ENCODE measurements at regions not wholly inside any gene's neighbourhood (a gene's known extent, or its start where the extent isn't known, plus 50 kb on each side); places are given as distances from the start of the nearest gene placed in this dataset.
"Not testable (repeated sequence)": the region's sequence is repeated elsewhere in the genome, so short reads cannot be mapped to it uniquely, and the experiment has no call there.

DNA sequence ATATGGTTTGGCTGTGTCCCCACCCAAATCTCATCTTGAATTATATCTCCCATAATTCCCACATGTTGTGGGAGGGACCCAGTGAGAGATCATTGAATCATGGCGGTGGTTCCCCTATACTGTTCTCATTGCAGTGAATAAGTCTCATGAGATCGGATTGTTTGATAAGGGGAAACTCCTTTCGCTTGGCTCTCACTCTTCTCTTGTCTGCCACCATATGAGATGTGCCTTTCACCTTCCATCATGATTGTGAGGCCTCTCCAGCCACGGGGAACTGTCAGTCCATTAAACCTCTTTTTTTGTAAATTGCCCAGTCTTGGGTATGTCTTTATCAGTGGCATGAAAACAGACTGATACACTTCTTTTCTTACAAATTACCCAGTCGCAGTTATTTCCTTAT lies 417.6 kb upstream of the RUNX1 start:
- H3K9ac ChIP-seq (ENCODE audit: low read depth, low read length); H3K9me3 ChIP-seq (ENCODE audit: control insufficient read depth, insufficient read depth, low read length); H3K36me3 ChIP-seq (ENCODE audit: control insufficient read depth, insufficient read depth, low read length); H3K27ac ChIP-seq (ENCODE audit: low read depth, low read length); H3K27me3 ChIP-seq (ENCODE audit: control insufficient read depth, insufficient read depth, low read length); H3K4me3 ChIP-seq (ENCODE audit: low read depth, low read length): not testable (repeated sequence)
- peaks cover 22% of the 10 kb centered on the region for H3K4me1 ChIP-seq (ENCODE audit: control insufficient read depth, insufficient read depth, low read length)

DNA sequence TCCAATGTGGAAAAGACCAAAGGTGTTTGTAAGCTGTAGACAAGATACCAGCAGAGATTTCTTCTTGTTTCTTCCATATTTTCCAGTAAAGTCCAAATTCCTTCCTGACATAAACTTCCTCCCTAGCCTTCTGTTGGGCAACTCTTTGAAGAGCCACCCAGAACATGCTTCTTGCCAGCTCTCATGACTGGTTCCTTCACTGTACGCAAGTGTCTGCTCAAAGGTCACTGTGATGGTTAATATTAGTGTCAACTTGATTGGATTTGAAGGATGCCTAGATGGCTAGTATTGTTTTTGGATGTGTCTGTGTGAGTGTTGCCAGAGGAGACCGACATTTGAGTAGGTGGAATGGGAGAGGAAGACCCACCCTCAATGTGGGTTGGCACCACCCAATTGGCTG lies 416.6 kb upstream of the RUNX1 start:
- Histone ChIP-seq H3K4me3 (ENCODE audit: low read depth, low read length) (no peak overlapping the region), H3K27ac (ENCODE audit: low read depth, low read length) (no peak overlapping the region), H3K4me1 (ENCODE audit: control insufficient read depth, insufficient read depth, low read length) (peaks cover 23% of the 10 kb centered on the region), H3K9me3 (ENCODE audit: control insufficient read depth, insufficient read depth, low read length) (no peaks in the 10 kb centered on the region), H3K9ac (ENCODE audit: low read depth, low read length) (no peak overlapping the region), H3K36me3 (ENCODE audit: control insufficient read depth, insufficient read depth, low read length) (no peaks in the 10 kb centered on the region), H3K27me3 (ENCODE audit: control insufficient read depth, insufficient read depth, low read length) (no peaks in the 10 kb centered on the region)

DNA sequence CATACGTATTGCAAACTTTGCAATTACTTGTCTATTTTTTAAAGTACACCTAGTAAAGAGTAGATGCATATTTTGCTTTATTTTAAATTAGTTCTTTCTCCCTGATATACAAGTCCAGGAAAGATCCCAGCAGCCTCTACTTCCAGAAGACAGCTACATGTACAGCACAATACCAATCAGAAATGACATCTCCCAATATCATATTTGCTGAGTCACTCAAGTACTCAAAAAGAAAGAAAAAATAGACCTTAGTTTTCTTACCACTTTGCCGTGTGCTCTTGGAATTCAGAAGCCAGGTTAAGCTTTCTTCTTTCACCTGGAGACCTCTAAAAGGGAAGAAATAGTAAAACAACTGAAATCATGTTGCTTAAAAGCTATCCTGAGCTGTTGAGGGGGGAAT lies 412.6 kb upstream of the RUNX1 start:
- H3K36me3 ChIP-seq (ENCODE audit: control insufficient read depth, insufficient read depth, low read length), result no peaks in the 10 kb centered on the region

DNA sequence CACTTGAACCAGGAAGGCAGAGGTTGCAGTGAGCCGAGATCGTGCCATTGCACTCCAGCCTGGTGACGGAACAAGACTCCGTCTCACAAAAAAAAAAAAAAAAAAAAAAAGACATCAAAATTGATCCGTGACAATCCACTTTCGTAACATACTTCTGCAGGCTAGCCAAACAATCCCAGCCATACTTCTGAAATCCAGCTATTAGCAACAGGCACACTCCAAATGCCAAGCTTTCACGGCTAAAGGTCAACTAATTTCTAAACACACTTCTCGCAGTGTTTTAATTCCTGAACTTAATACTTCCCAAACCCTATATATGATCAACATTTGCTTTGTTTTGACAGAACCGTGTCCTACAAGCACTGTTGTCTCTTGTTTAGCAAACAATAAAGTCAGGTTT lies 411.3 kb upstream of the RUNX1 start:
- H3K9ac ChIP-seq (ENCODE audit: low read depth, low read length), result no peak overlapping the region
- H3K4me1 ChIP-seq (ENCODE audit: control insufficient read depth, insufficient read depth, low read length), result peaks cover 28% of the 10 kb centered on the region
- no peaks in the 10 kb centered on the region for H3K27me3 ChIP-seq (ENCODE audit: control insufficient read depth, insufficient read depth, low read length)
- no peak overlapping the region for H3K27ac ChIP-seq (ENCODE audit: low read depth, low read length)
- H3K4me3 ChIP-seq (ENCODE audit: low read depth, low read length), result no peak overlapping the region
- H3K9me3 ChIP-seq (ENCODE audit: control insufficient read depth, insufficient read depth, low read length), result no peaks in the 10 kb centered on the region
- no peaks in the 10 kb centered on the region for H3K36me3 ChIP-seq (ENCODE audit: control insufficient read depth, insufficient read depth, low read length)

More for the DNA sequence above, 412.6 kb upstream of the RUNX1 start:
- H3K27ac ChIP-seq (ENCODE audit: low read depth, low read length), result no peak overlapping the region
- no peaks in the 10 kb centered on the region for H3K27me3 ChIP-seq (ENCODE audit: control insufficient read depth, insufficient read depth, low read length)
- no peak overlapping the region for H3K4me3 ChIP-seq (ENCODE audit: low read depth, low read length)
- H3K9me3 ChIP-seq (ENCODE audit: control insufficient read depth, insufficient read depth, low read length), result no peaks in the 10 kb centered on the region
- H3K4me1 ChIP-seq (ENCODE audit: control insufficient read depth, insufficient read depth, low read length), result peaks cover 28% of the 10 kb centered on the region
- H3K9ac ChIP-seq (ENCODE audit: low read depth, low read length), result no peak overlapping the region

DNA sequence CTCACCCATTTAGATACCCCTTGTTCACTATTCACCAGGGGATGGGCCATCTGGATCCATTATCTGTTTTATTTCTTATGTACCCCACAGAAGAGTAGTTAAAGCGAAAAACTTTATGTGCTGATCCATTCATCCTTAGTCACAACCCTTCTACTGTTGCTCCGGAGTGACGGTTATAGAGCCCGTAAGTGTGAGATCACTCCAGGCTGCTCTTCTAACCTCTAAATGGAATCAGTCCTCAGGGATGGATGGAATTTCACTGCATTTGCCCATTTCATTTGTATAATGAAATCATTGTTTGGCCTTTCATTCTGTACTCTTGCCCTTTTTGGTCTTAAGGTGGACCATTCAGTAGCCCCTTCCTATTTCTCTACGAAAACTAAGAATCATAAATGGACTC lies 409.3 kb upstream of the RUNX1 start:
- H3K27ac ChIP-seq (ENCODE audit: low read depth, low read length), result no peak overlapping the region
- H3K4me1 ChIP-seq (ENCODE audit: control insufficient read depth, insufficient read depth, low read length), result peaks cover 28% of the 10 kb centered on the region
- H3K9ac ChIP-seq (ENCODE audit: low read depth, low read length), result no peak overlapping the region
- H3K27me3 ChIP-seq (ENCODE audit: control insufficient read depth, insufficient read depth, low read length), result no peaks in the 10 kb centered on the region
- H3K9me3 ChIP-seq (ENCODE audit: control insufficient read depth, insufficient read depth, low read length), result no peaks in the 10 kb centered on the region
- no peak overlapping the region for H3K4me3 ChIP-seq (ENCODE audit: low read depth, low read length)
- no peaks in the 10 kb centered on the region for H3K36me3 ChIP-seq (ENCODE audit: control insufficient read depth, insufficient read depth, low read length)

DNA sequence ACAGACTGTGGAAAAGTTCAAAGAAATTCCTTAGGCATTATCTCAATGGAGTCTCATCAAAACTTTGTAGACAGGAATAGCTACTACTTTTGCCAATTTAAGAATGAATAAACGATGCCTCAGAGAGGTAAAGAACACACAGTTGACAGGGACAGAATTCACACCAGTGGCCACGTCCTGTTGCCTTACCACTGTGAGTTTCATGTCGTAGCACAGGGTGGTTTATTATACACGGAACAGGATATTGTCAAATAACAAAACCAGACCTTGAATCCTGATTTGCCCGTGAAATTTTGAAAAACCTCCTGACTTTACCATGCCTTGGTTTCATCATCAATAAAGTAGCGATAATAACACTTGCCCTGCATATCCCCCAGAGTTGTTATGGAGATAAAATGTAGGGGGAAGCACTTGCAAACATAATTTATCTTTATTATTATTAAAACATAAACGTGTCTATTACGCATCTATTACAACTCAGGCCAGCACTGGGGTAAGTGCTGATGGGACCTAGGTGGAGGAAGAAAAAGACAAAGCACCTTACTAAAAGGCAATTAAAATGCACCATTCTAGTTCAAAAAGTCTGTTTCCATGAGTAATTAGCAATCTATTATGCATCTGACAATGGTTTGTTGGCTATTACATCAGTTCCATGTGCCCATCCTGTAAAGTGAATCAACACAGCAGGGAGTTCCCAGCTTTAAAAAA lies 408.1 kb upstream of the RUNX1 start:
- Histone ChIP-seq H3K27me3 (ENCODE audit: control insufficient read depth, insufficient read depth, low read length) (no peaks in the 10 kb centered on the region), H3K4me3 (ENCODE audit: low read depth, low read length) (no peak overlapping the region), H3K4me1 (ENCODE audit: control insufficient read depth, insufficient read depth, low read length) (peaks cover 28% of the 10 kb centered on the region), H3K9ac (ENCODE audit: low read depth, low read length) (no peak overlapping the region), H3K27ac (ENCODE audit: low read depth, low read length) (no peak overlapping the region), H3K9me3 (ENCODE audit: control insufficient read depth, insufficient read depth, low read length) (no peaks in the 10 kb centered on the region), H3K36me3 (ENCODE audit: control insufficient read depth, insufficient read depth, low read length) (no peaks in the 10 kb centered on the region)

DNA sequence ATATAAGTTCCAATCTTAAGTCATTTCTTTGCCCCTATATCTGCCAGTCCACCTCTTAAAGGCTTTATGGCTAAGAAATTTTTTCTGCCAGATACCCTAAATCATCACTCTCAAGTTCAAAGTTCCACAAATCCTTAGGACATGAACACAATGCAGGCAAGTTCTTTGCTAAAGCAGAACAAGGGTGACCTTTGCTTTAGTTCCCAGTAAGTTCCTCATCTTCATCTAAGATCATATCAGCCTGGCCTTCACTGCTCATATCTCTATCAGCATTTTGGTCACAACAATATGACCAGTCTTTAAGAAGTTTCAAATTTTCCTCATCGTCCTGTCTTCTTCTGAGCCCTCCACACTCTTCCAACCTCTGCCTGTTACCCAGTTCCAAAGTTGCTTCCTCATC lies 402.2 kb upstream of the RUNX1 start:
- Histone ChIP-seq H3K9ac (ENCODE audit: low read depth, low read length) (no peak overlapping the region), H3K36me3 (ENCODE audit: control insufficient read depth, insufficient read depth, low read length) (no peaks in the 10 kb centered on the region), H3K27me3 (ENCODE audit: control insufficient read depth, insufficient read depth, low read length) (no peaks in the 10 kb centered on the region), H3K27ac (ENCODE audit: low read depth, low read length) (no peak overlapping the region), H3K4me3 (ENCODE audit: low read depth, low read length) (no peak overlapping the region), H3K9me3 (ENCODE audit: control insufficient read depth, insufficient read depth, low read length) (peaks cover 19% of the 10 kb centered on the region), H3K4me1 (ENCODE audit: control insufficient read depth, insufficient read depth, low read length) (no peaks in the 10 kb centered on the region)

DNA sequence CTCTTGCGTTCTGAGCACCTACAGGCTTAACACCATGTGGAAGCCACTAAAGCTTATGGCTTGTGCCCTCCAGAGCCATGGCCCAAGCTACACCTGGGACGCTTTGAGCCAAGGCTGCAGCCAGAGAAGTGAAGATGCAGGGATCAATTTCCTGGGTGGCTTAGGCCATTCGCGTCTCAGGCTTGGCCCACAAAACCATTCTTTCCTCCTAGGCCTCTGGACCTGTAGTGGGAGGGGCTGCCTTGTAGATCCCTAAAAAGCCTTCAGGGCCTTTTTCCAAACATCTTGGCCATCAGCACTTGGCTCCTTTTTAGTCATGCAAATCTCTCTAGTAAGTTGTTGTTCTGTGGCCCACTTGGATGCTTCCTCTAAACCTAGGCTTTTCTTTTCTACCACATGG lies 401.7 kb upstream of the RUNX1 start:
- H3K4me3 ChIP-seq (ENCODE audit: low read depth, low read length), result no peak overlapping the region
- H3K27ac ChIP-seq (ENCODE audit: low read depth, low read length), result no peak overlapping the region
- no peaks in the 10 kb centered on the region for H3K27me3 ChIP-seq (ENCODE audit: control insufficient read depth, insufficient read depth, low read length)
- H3K9ac ChIP-seq (ENCODE audit: low read depth, low read length), result no peak overlapping the region
- peaks cover 19% of the 10 kb centered on the region for H3K9me3 ChIP-seq (ENCODE audit: control insufficient read depth, insufficient read depth, low read length)
- H3K4me1 ChIP-seq (ENCODE audit: control insufficient read depth, insufficient read depth, low read length), result no peaks in the 10 kb centered on the region
- H3K36me3 ChIP-seq (ENCODE audit: control insufficient read depth, insufficient read depth, low read length), result no peaks in the 10 kb centered on the region

DNA sequence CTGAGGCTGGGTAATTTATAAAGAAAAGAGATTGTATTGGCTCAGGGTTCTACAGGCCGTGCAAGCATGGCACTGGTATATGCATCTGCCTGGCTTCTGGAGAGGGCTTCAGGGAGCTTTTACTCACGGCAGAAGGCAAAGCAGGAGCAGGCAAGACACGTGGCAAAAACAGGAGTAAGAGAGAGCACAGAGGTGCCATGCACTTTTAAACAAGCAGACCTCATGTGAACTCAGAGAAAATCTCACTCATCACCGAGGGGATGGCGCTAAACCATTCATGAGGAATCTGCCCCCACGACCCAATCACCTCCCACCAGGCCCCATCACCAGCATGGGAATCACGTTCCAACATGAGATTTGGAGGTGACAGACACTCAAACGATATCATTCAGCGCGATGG lies 400.7 kb upstream of the RUNX1 start:
- Histone ChIP-seq H3K9me3 (ENCODE audit: control insufficient read depth, insufficient read depth, low read length) (peaks cover 19% of the 10 kb centered on the region), H3K4me3 (ENCODE audit: low read depth, low read length) (no peak overlapping the region), H3K27me3 (ENCODE audit: control insufficient read depth, insufficient read depth, low read length) (no peaks in the 10 kb centered on the region)

DNA sequence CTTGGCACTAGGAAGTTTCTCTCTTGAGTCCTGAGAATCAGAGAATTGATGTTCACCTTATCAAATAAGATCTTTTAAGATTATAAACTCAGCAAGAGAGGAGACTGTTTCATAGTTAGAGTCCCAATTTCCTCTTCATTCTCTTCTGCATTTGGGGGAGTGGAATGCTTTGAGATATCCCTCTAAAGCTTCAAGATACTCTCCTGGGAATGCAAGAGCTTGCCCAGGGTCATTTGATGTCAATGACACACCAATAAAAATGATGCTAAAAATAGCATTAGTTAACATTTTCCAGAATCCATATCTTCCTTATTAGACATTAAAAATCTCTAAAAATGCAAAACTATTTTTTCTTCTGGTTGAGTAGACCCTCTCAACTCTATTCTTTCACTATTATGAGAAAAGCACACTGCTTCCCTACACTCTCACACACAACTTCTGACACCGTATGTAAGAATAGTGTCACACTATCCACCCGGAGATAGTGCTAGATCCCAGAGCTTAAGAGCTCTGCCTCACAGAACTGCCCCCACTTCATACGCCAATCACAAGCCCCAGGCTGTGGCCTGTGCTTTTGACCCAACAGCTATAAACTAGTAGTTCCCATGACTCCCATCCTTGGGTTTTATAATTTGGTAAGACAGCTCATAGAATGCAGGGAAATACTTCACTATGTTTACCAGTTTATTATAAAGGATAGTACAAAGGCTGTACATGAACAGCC lies 399.9 kb upstream of the RUNX1 start:
- H3K36me3 ChIP-seq (ENCODE audit: control insufficient read depth, insufficient read depth, low read length), result no peaks in the 10 kb centered on the region
- no peaks in the 10 kb centered on the region for H3K4me1 ChIP-seq (ENCODE audit: control insufficient read depth, insufficient read depth, low read length)
- H3K27me3 ChIP-seq (ENCODE audit: control insufficient read depth, insufficient read depth, low read length), result no peaks in the 10 kb centered on the region
- H3K9me3 ChIP-seq (ENCODE audit: control insufficient read depth, insufficient read depth, low read length), result peaks cover 19% of the 10 kb centered on the region
- no peak overlapping the region for H3K27ac ChIP-seq (ENCODE audit: low read depth, low read length)
- no peak overlapping the region for H3K9ac ChIP-seq (ENCODE audit: low read depth, low read length)
- H3K4me3 ChIP-seq (ENCODE audit: low read depth, low read length), result no peak overlapping the region

More for the DNA sequence above, 400.7 kb upstream of the RUNX1 start:
- no peak overlapping the region for H3K27ac ChIP-seq (ENCODE audit: low read depth, low read length)
- H3K36me3 ChIP-seq (ENCODE audit: control insufficient read depth, insufficient read depth, low read length), result no peaks in the 10 kb centered on the region
- H3K4me1 ChIP-seq (ENCODE audit: control insufficient read depth, insufficient read depth, low read length), result no peaks in the 10 kb centered on the region
- no peak overlapping the region for H3K9ac ChIP-seq (ENCODE audit: low read depth, low read length)

DNA sequence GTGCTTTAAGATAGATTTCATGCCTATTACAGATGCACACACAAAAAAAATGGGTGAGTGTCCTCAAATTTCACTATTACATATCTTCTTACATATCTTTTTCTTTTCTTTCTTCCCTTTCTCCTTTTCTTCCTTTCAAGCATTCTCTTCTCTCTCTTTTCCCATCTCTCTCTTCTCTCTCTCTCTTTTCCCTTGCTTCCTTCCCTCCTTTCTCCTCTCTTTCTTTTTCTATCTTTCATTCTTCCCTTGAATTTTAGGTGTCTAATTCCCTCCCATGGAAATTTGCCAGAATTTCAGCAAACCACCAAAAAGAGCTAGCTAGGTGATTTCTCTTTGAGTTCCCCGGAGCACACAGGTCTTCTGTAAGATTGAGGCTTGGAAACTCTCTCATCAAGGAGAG lies 395.3 kb upstream of the RUNX1 start:
- no peaks in the 10 kb centered on the region for H3K27me3 ChIP-seq (ENCODE audit: control insufficient read depth, insufficient read depth, low read length)
- no peaks in the 10 kb centered on the region for H3K4me1 ChIP-seq (ENCODE audit: control insufficient read depth, insufficient read depth, low read length)
- no peak overlapping the region for H3K9ac ChIP-seq (ENCODE audit: low read depth, low read length)
- no peak overlapping the region for H3K27ac ChIP-seq (ENCODE audit: low read depth, low read length)
- no peaks in the 10 kb centered on the region for H3K36me3 ChIP-seq (ENCODE audit: control insufficient read depth, insufficient read depth, low read length)
- no peak overlapping the region for H3K4me3 ChIP-seq (ENCODE audit: low read depth, low read length)
- H3K9me3 ChIP-seq (ENCODE audit: control insufficient read depth, insufficient read depth, low read length), result 0 out of 2 replicates have a peak, but pooled peaks cover 2% of the 10 kb centered on the region

Measured in HUES48 (cell line).